H9 (cell line): ENCODE measurements at regions not wholly inside any gene's neighbourhood (a gene's known extent, or its start where the extent isn't known, plus 50 kb on each side); places are given as distances from the start of the nearest gene placed in this dataset.

Experiments
- DNase-seq: peaks from one replicate; pipeline ENCODE4 v3.0.0-alpha.2; 2017
- H2AFZ ChIP-seq: one replicate; pipeline ENCODE4 v1.6.1; 2013; ENCODE audit warnings: mild to moderate bottlenecking, low read length, control low read depth, moderate library complexity
- H2AK5ac ChIP-seq: 2 replicates; pipeline ENCODE4 v1.6.1; 2013; ENCODE audit warnings: low read length, control low read depth, mixed read lengths; ENCODE audit not compliant: insufficient read length
- H2BK120ac ChIP-seq: one replicate; pipeline ENCODE4 v1.6.1; 2013; ENCODE audit warnings: low read depth, mild to moderate bottlenecking, low read length, control low read depth, inconsistent platforms; ENCODE audit not compliant: poor library complexity, severe bottlenecking
- H2BK12ac ChIP-seq: 2 replicates; pipeline ENCODE4 v1.6.1; 2013; ENCODE audit warnings: low read length, control low read depth, mixed read lengths, low read depth; ENCODE audit not compliant: insufficient read length
- H2BK15ac ChIP-seq: 2 replicates; pipeline ENCODE4 v1.6.1; 2013; ENCODE audit warnings: low read depth, low read length, control low read depth
- H2BK20ac ChIP-seq: one replicate; pipeline ENCODE4 v1.6.1; 2013; ENCODE audit warnings: low read depth, mild to moderate bottlenecking, low read length, control low read depth, inconsistent platforms; ENCODE audit not compliant: poor library complexity, severe bottlenecking
- H2BK5ac ChIP-seq: 2 replicates; pipeline ENCODE4 v1.6.1; 2013; ENCODE audit warnings: low read length, control low read depth, mixed read lengths; ENCODE audit not compliant: insufficient read length
- H3K14ac ChIP-seq: 2 replicates; pipeline ENCODE4 v1.6.1; 2013; ENCODE audit warnings: low read length, control low read depth; ENCODE audit not compliant: insufficient read depth
- H3K18ac ChIP-seq: 2 replicates; pipeline ENCODE4 v1.6.1; 2013; ENCODE audit warnings: low read depth, mild to moderate bottlenecking, mixed read lengths, low read length, control low read depth; ENCODE audit not compliant: insufficient read length
- H3K23ac ChIP-seq: 2 replicates; pipeline ENCODE4 v1.6.1; 2013; ENCODE audit warnings: low read length, control low read depth, mixed read lengths, low read depth; ENCODE audit not compliant: insufficient read length
- H3K23me2 ChIP-seq: 2 replicates; pipeline ENCODE4 v1.6.1; 2013; ENCODE audit warnings: low read depth, mild to moderate bottlenecking, mixed read lengths, low read length, control low read depth; ENCODE audit not compliant: insufficient read length, poor library complexity, severe bottlenecking
- H3K27ac ChIP-seq: 2 replicates; pipeline ENCODE4 v1.5.1; 2013; ENCODE audit warnings: low read length, control low read depth, mixed read lengths, low read depth; ENCODE audit not compliant: insufficient read length
- H3K27me3 ChIP-seq: 2 replicates; pipeline ENCODE4 v1.6.1; 2013; ENCODE audit warnings: low read length, control low read depth, inconsistent platforms; ENCODE audit not compliant: insufficient read depth
- H3K4ac ChIP-seq: 2 replicates; pipeline ENCODE4 v1.6.1; 2013; ENCODE audit warnings: low read depth, mild to moderate bottlenecking, control low read depth, inconsistent platforms, low read length, moderate library complexity
- H3K4me1 ChIP-seq: 2 replicates; pipeline ENCODE4 v1.6.1; 2013; ENCODE audit warnings: low read length, control low read depth, inconsistent platforms; ENCODE audit not compliant: insufficient read depth
- H3K4me2 ChIP-seq: 2 replicates; pipeline ENCODE4 v1.6.1; 2013; ENCODE audit warnings: low read length, control low read depth, mixed read lengths; ENCODE audit not compliant: insufficient read length, insufficient read depth
- H3K56ac ChIP-seq: 2 replicates; pipeline ENCODE4 v1.6.1; 2013; ENCODE audit warnings: low read depth, mild to moderate bottlenecking, mixed read lengths, low read length, control low read depth; ENCODE audit not compliant: insufficient read length
- H3K79me1 ChIP-seq: 2 replicates; pipeline ENCODE4 v1.6.1; 2013; ENCODE audit warnings: low read depth, mild to moderate bottlenecking, moderate library complexity, low read length, control low read depth, inconsistent platforms; ENCODE audit not compliant: insufficient read depth, poor library complexity, severe bottlenecking
- H3K79me2 ChIP-seq: 2 replicates; pipeline ENCODE4 v1.6.1; 2013; ENCODE audit warnings: low read length, control low read depth, inconsistent platforms; ENCODE audit not compliant: insufficient read depth
- H3K9ac ChIP-seq: 2 replicates; pipeline ENCODE4 v1.6.1; 2013; ENCODE audit warnings: low read length, control low read depth, mixed read lengths; ENCODE audit not compliant: insufficient read length; ENCODE audit errors: extremely low read depth
- H3K9me3 ChIP-seq: one replicate; pipeline ENCODE4 v1.6.1; 2013; ENCODE audit warnings: low read depth, low read length, inconsistent platforms; ENCODE audit not compliant: control insufficient read depth
- H3T11ph ChIP-seq: one replicate; pipeline ENCODE4 v1.6.1; 2013; ENCODE audit warnings: mild to moderate bottlenecking, low read length, control low read depth, inconsistent platforms
- H4K20me1 ChIP-seq: one replicate; pipeline ENCODE4 v1.6.1; 2013; ENCODE audit not compliant: control insufficient read depth, insufficient read length, insufficient read depth
- H4K5ac ChIP-seq: 2 replicates; pipeline ENCODE4 v1.6.1; 2013; ENCODE audit warnings: low read depth, mild to moderate bottlenecking, mixed read lengths, low read length, control low read depth; ENCODE audit not compliant: insufficient read length
- H4K8ac ChIP-seq: replicated peaks from 2 replicates; pipeline ENCODE4 v1.6.1; 2013; ENCODE audit warnings: low read length, control low read depth, mixed read lengths, low read depth; ENCODE audit not compliant: insufficient read length
- H4K91ac ChIP-seq: 2 replicates; pipeline ENCODE4 v1.6.1; 2013; ENCODE audit warnings: low read depth, mild to moderate bottlenecking, moderate library complexity, mixed read lengths, low read length, control low read depth; ENCODE audit not compliant: insufficient read length
- H3K27ac Mint-ChIP-seq, 3 experiments: 2 replicates in 2 of 3; 3 replicates in 1 of 3; pipeline ENCODE4 v1.8.0; 2020 to 2021; ENCODE audit warnings: mixed read lengths in 3 of 3, mild to moderate bottlenecking in 1 of 3, moderate library complexity in 1 of 3
- H3K27me3 Mint-ChIP-seq: 2 replicates; pipeline ENCODE4 v1.8.0; 2021; ENCODE audit warnings: low read depth, mild to moderate bottlenecking, moderate library complexity, mixed read lengths
- H3K36me3 Mint-ChIP-seq, 3 experiments: 2 replicates in 2 of 3; 3 replicates in 1 of 3; pipeline ENCODE4 v1.8.0; 2020 to 2021; ENCODE audit warnings: low read depth in 3 of 3, mixed read lengths in 3 of 3; ENCODE audit not compliant: insufficient read depth in 1 of 3
- H3K4me1 Mint-ChIP-seq, 2 experiments: 2 replicates each; pipeline ENCODE4 v1.8.0; 2020; ENCODE audit warnings: mixed read lengths in 2 of 2
- H3K4me3 Mint-ChIP-seq, 2 experiments: 2 replicates in 1 of 2; 3 replicates in 1 of 2; pipeline ENCODE4 v1.8.0; 2020 to 2021; ENCODE audit warnings: mild to moderate bottlenecking in 2 of 2, mixed read lengths in 2 of 2, moderate library complexity in 1 of 2
- H3K9me3 Mint-ChIP-seq, 2 experiments: 2 replicates in 1 of 2; 3 replicates in 1 of 2; pipeline ENCODE4 v1.8.0; 2020; ENCODE audit warnings: mild to moderate bottlenecking in 2 of 2, mixed read lengths in 2 of 2, moderate library complexity in 1 of 2
- CTCF ChIP-seq: fragments of 200-600 bp; sonication (generic); conservative IDR thresholded peaks from 3 replicates; pipeline ENCODE4 v1.8.0; 2021; ENCODE audit warnings: antibody characterized with exemption, mild to moderate bottlenecking
- WGBS: extraction: QIAGEN DNeasy Blood & Tissue Kit; methylation state at CpG from one replicate; pipeline ENCODE4 v1.1.7; 2013; ENCODE audit warnings: missing lambda C conversion rate, low lambda C conversion rate, mixed read lengths; ENCODE audit not compliant: insufficient read length; ENCODE audit errors: extremely low coverage; 5-methylcytosine and 5-hydroxymethylcytosine counted together

GRCh38 chr1:208923946-208924720 is 659.4 kb upstream of the CAMK1G start:
- H3K4me1 ChIP-seq: no peaks in the 10 kb centered on the region
- H4K91ac ChIP-seq: no peak overlapping the region
- no CpG with 5 or more reads among the region's 6 CpGs for WGBS
- H3K4ac ChIP-seq: no peak overlapping the region
- H3K9me3 ChIP-seq: no peaks in the 10 kb centered on the region
- no peak overlapping the region for H3K9ac ChIP-seq
- no peak overlapping the region for H3K23ac ChIP-seq
- no peaks in the 10 kb centered on the region for H4K20me1 ChIP-seq
- Mint-ChIP-seq H3K4me1 (peaks cover 6% of the 10 kb centered on the region in 2 experiments), H3K27ac (no peak overlapping the region), H3K27me3 (no peaks in the 10 kb centered on the region; the same call in 1 of the 2 replicates), H3K4me3 (no peak overlapping the region), H3K9me3 (no peaks in the 10 kb centered on the region; a peak in 1 of 5 replicates), H3K36me3 (no peaks in the 10 kb centered on the region; a peak in 1 of 7 replicates)
- H2BK5ac ChIP-seq: no peak overlapping the region
- no peak overlapping the region for H3K4me2 ChIP-seq
- H3K18ac ChIP-seq: no peak overlapping the region
- H4K5ac ChIP-seq: no peak overlapping the region
- H3K27ac ChIP-seq: no peak overlapping the region
- no peak overlapping the region for H2BK12ac ChIP-seq
- no peaks in the 10 kb centered on the region for H3K79me1 ChIP-seq
- no peaks in the 10 kb centered on the region for H3K23me2 ChIP-seq
- no peaks in the 10 kb centered on the region for H3K79me2 ChIP-seq
- no peak for DNase-seq
- no peak overlapping the region for H3K56ac ChIP-seq
- H3K14ac ChIP-seq: no peak overlapping the region
- H2AK5ac ChIP-seq: no peak overlapping the region
- no peak overlapping the region for H2AFZ ChIP-seq
- no peak overlapping the region for H2BK120ac ChIP-seq
- H3T11ph ChIP-seq: no peak overlapping the region
- H2BK20ac ChIP-seq: no peak overlapping the region
- H3K27me3 ChIP-seq: no peaks in the 10 kb centered on the region
- no peak overlapping the region for H2BK15ac ChIP-seq
- no peak overlapping the region for H4K8ac ChIP-seq
- TF ChIP-seq CTCF: no peak
